ENCODE measurements at regions not wholly inside any gene's neighbourhood (a gene's known extent, or its start where the extent isn't known, plus 50 kb on each side); places are given as distances from the start of the nearest gene placed in this dataset.

GRCh38 chr10:43960135-43960415 lies 311.4 kb upstream of the ZNF32 start:
- H4K20me1 ChIP-seq (ENCODE audit: insufficient read depth, low read length): no peaks in the 10 kb centered on the region
- H3K27me3 ChIP-seq (ENCODE audit: low read depth, low read length): no peaks in the 10 kb centered on the region
- no peaks in the 10 kb centered on the region for H3K4me1 ChIP-seq (ENCODE audit: low read length)
- H3K36me3 ChIP-seq (replicated peaks; ENCODE audit: low read depth, low read length): no peaks in the 10 kb centered on the region
- TF ChIP-seq, protein P1, sequence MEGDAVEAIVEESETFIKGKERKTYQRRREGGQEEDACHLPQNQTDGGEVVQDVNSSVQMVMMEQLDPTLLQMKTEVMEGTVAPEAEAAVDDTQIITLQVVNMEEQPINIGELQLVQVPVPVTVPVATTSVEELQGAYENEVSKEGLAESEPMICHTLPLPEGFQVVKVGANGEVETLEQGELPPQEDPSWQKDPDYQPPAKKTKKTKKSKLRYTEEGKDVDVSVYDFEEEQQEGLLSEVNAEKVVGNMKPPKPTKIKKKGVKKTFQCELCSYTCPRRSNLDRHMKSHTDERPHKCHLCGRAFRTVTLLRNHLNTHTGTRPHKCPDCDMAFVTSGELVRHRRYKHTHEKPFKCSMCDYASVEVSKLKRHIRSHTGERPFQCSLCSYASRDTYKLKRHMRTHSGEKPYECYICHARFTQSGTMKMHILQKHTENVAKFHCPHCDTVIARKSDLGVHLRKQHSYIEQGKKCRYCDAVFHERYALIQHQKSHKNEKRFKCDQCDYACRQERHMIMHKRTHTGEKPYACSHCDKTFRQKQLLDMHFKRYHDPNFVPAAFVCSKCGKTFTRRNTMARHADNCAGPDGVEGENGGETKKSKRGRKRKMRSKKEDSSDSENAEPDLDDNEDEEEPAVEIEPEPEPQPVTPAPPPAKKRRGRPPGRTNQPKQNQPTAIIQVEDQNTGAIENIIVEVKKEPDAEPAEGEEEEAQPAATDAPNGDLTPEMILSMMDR (IDR thresholded peaks at IDR 0.05; ENCODE audit: low read depth, low read length): no peak
- TF ChIP-seq EZH2phosphoT487 (IDR thresholded peaks at IDR 0.05; ENCODE audit: low read depth): no peak
- no peak overlapping the region for H3K4me3 ChIP-seq (ENCODE audit: low read length)
- no peaks in the 10 kb centered on the region for H3K9me3 ChIP-seq (ENCODE audit: insufficient read depth, low read length)
- H2AFZ ChIP-seq (ENCODE audit: low read depth, low read length): no peak overlapping the region
- H3K4me2 ChIP-seq (ENCODE audit: low read length): no peak overlapping the region
- no peaks in the 10 kb centered on the region for H3K79me2 ChIP-seq (ENCODE audit: low read length)
- no peak overlapping the region for H3K9ac ChIP-seq (ENCODE audit: low read length)
- no peak overlapping the region for H3K27ac ChIP-seq (ENCODE audit: low read length)

GRCh38 chr10:43959364-43960134 lies 310.9 kb upstream of the ZNF32 start:
- H3K4me1 ChIP-seq (ENCODE audit: low read length): no peaks in the 10 kb centered on the region
- H3K4me2 ChIP-seq (ENCODE audit: low read length): no peak overlapping the region
- no peak for TF ChIP-seq EZH2phosphoT487 (IDR thresholded peaks at IDR 0.05; ENCODE audit: low read depth)
- TF ChIP-seq, protein P1 (IDR thresholded peaks at IDR 0.05; ENCODE audit: low read depth, low read length): no peak
- H2AFZ ChIP-seq (ENCODE audit: low read depth, low read length): no peak overlapping the region
- no peaks in the 10 kb centered on the region for H3K36me3 ChIP-seq (replicated peaks; ENCODE audit: low read depth, low read length)
- no peaks in the 10 kb centered on the region for H3K9me3 ChIP-seq (ENCODE audit: insufficient read depth, low read length)
- H3K79me2 ChIP-seq (ENCODE audit: low read length): no peaks in the 10 kb centered on the region
- no peaks in the 10 kb centered on the region for H3K27me3 ChIP-seq (ENCODE audit: low read depth, low read length)
- no peak overlapping the region for H3K4me3 ChIP-seq (ENCODE audit: low read length)
- H3K27ac ChIP-seq (ENCODE audit: low read length): no peak overlapping the region
- no peaks in the 10 kb centered on the region for H4K20me1 ChIP-seq (ENCODE audit: insufficient read depth, low read length)
- no peak overlapping the region for H3K9ac ChIP-seq (ENCODE audit: low read length)

- H3K9me3 ChIP-seq (ENCODE audit: insufficient read depth, low read length): no peaks in the 10 kb centered on the region
- no peak overlapping the region for H2AFZ ChIP-seq (ENCODE audit: low read depth, low read length)
- no peak overlapping the region for H3K9ac ChIP-seq (ENCODE audit: low read length)
- no peak overlapping the region for H3K4me3 ChIP-seq (ENCODE audit: low read length)
- H3K27me3 ChIP-seq (ENCODE audit: low read depth, low read length): no peaks in the 10 kb centered on the region
- no peak overlapping the region for H3K27ac ChIP-seq (ENCODE audit: low read length)
- TF ChIP-seq, protein P1 (IDR thresholded peaks at IDR 0.05; ENCODE audit: low read depth, low read length): no peak
- no peaks in the 10 kb centered on the region for H3K79me2 ChIP-seq (ENCODE audit: low read length)
- no peak overlapping the region for H3K4me2 ChIP-seq (ENCODE audit: low read length)
- H4K20me1 ChIP-seq (ENCODE audit: insufficient read depth, low read length): no peaks in the 10 kb centered on the region
- no peaks in the 10 kb centered on the region for H3K36me3 ChIP-seq (replicated peaks; ENCODE audit: low read depth, low read length)
- no peaks in the 10 kb centered on the region for H3K4me1 ChIP-seq (ENCODE audit: low read length)
Observed at GRCh38 chr10:43958964-43959363, 310.3 kb upstream of the ZNF32 start.

- no peaks in the 10 kb centered on the region for H3K9me3 ChIP-seq (ENCODE audit: insufficient read depth, low read length)
- H3K4me3 ChIP-seq (ENCODE audit: low read length): no peak overlapping the region
- no peaks in the 10 kb centered on the region for H3K4me1 ChIP-seq (ENCODE audit: low read length)
- H3K9ac ChIP-seq (ENCODE audit: low read length): no peak overlapping the region
- no peaks in the 10 kb centered on the region for H4K20me1 ChIP-seq (ENCODE audit: insufficient read depth, low read length)
- H3K4me2 ChIP-seq (ENCODE audit: low read length): no peak overlapping the region
- no peak overlapping the region for H3K27ac ChIP-seq (ENCODE audit: low read length)
- H3K79me2 ChIP-seq (ENCODE audit: low read length): no peaks in the 10 kb centered on the region
- TF ChIP-seq, protein P1 (IDR thresholded peaks at IDR 0.05; ENCODE audit: low read depth, low read length): no peak
- no peak for TF ChIP-seq EZH2phosphoT487 (IDR thresholded peaks at IDR 0.05; ENCODE audit: low read depth)
- no peaks in the 10 kb centered on the region for H3K36me3 ChIP-seq (replicated peaks; ENCODE audit: low read depth, low read length)
- no peaks in the 10 kb centered on the region for H3K27me3 ChIP-seq (ENCODE audit: low read depth, low read length)
- H2AFZ ChIP-seq (ENCODE audit: low read depth, low read length): no peak overlapping the region
Observed at GRCh38 chr10:43958071-43958432, 309.4 kb upstream of the ZNF32 start.
